DND-41 (cell line): ENCODE measurements at regions not wholly inside any gene's neighbourhood (a gene's known extent, or its start where the extent isn't known, plus 50 kb on each side); places are given as distances from the start of the nearest gene placed in this dataset.
"Not testable (repeated sequence)": the region's sequence is repeated elsewhere in the genome, so short reads cannot be mapped to it uniquely, and the experiment has no call there.

Source experiments
- ATAC-seq: fragments of 200-7000 bp; cut with Tn5 transposase; 3 replicates; pipeline ENCODE4 v1.9.1; 2021; ENCODE audit warnings: low read depth; ENCODE audit not compliant: insufficient read depth
- DNase-seq: peaks from one replicate; pipeline ENCODE4 v3.0.0-alpha.2; 2020
- H2AFZ ChIP-seq: 2 replicates; pipeline ENCODE4 v1.6.0; 2012; ENCODE audit warnings: low read depth, low read length
- H3K27ac ChIP-seq: 2 replicates; pipeline ENCODE4 v1.5.1; 2012; ENCODE audit warnings: low read length, inconsistent platforms
- H3K27me3 ChIP-seq: fragments of 200-600 bp; sonication (generic); 2 replicates; pipeline ENCODE4 v1.6.0; 2012; ENCODE audit warnings: low read length, mild to moderate bottlenecking, inconsistent platforms; ENCODE audit not compliant: insufficient read depth, poor library complexity
- H3K36me3 ChIP-seq: 2 replicates; pipeline ENCODE4 v1.5.1; 2012; ENCODE audit warnings: low read length, inconsistent platforms; ENCODE audit not compliant: insufficient read depth
- H3K4me1 ChIP-seq: 2 replicates; pipeline ENCODE4 v1.5.1; 2012; ENCODE audit warnings: mild to moderate bottlenecking, low read length; ENCODE audit not compliant: insufficient read depth
- H3K4me2 ChIP-seq: 2 replicates; pipeline ENCODE4 v1.6.0; 2012; ENCODE audit warnings: mild to moderate bottlenecking, moderate library complexity, low read length, inconsistent platforms; ENCODE audit not compliant: insufficient read depth
- H3K4me3 ChIP-seq, 2 experiments: fragments of 200-600 bp in 1 of 2; shearing (Covaris generic) in 1 of 2; 2 replicates each; pipeline ENCODE4 v1.5.1; 2012 to 2016; ENCODE audit warnings: inconsistent platforms in 2 of 2, low read length in 2 of 2, mild to moderate bottlenecking in 2 of 2, low read depth in 1 of 2, moderate library complexity in 1 of 2
- H3K79me2 ChIP-seq: 2 replicates; pipeline ENCODE4 v1.6.0; 2012; ENCODE audit warnings: low read length, inconsistent platforms; ENCODE audit not compliant: insufficient read depth
- H3K9ac ChIP-seq: 2 replicates; pipeline ENCODE4 v1.6.0; 2012; ENCODE audit warnings: low read depth, mild to moderate bottlenecking, inconsistent platforms, low read length, moderate library complexity
- H3K9me3 ChIP-seq: 2 replicates; pipeline ENCODE4 v1.5.1; 2012; ENCODE audit warnings: low read length, moderate library complexity, mild to moderate bottlenecking, inconsistent platforms; ENCODE audit not compliant: insufficient read depth, severe bottlenecking
- H4K20me1 ChIP-seq: 2 replicates; pipeline ENCODE4 v1.6.0; 2012; ENCODE audit warnings: low read length; ENCODE audit not compliant: insufficient read depth
- CTCF ChIP-seq: IDR thresholded peaks from 2 replicates; pipeline ENCODE4 v1.5.1; 2012; ENCODE audit warnings: borderline replicate concordance, low read length, moderate library complexity, mild to moderate bottlenecking; ENCODE audit not compliant: poor library complexity, severe bottlenecking; ENCODE audit errors: extremely low read depth
- EZH2 ChIP-seq: IDR thresholded peaks from 3 replicates; pipeline ENCODE4 v1.6.1; 2012; ENCODE audit warnings: borderline replicate concordance, low read depth, mild to moderate bottlenecking, moderate library complexity, low read length, inconsistent platforms; ENCODE audit not compliant: severe bottlenecking

- ATAC-seq: no peak
- no peak overlapping the region for H3K4me2 ChIP-seq
- no peak for TF ChIP-seq CTCF
- TF ChIP-seq EZH2: no peak
- no peaks in the 10 kb centered on the region for H3K9me3 ChIP-seq
- H4K20me1 ChIP-seq: no peaks in the 10 kb centered on the region
- no peak for DNase-seq
- H3K4me3 ChIP-seq: no peak overlapping the region
- no peaks in the 10 kb centered on the region for H3K4me1 ChIP-seq
- H2AFZ ChIP-seq: no peak overlapping the region
- H3K27ac ChIP-seq: no peak overlapping the region
- no peaks in the 10 kb centered on the region for H3K36me3 ChIP-seq
- H3K79me2 ChIP-seq: no peaks in the 10 kb centered on the region
- H3K27me3 ChIP-seq: no peaks in the 10 kb centered on the region
- H3K9ac ChIP-seq: no peak overlapping the region
Measured at GRCh38 chr16:29254676-29255495, 151.6 kb downstream of the NPIPB11 start.

GRCh38 chr16:29253716-29254590, 152.6 kb downstream of the NPIPB11 start:
- H4K20me1 ChIP-seq, H3K4me2 ChIP-seq, DNase-seq, H3K4me1 ChIP-seq, H3K79me2 ChIP-seq, H3K36me3 ChIP-seq, H3K27me3 ChIP-seq, H3K27ac ChIP-seq, H2AFZ ChIP-seq, H3K9me3 ChIP-seq, H3K9ac ChIP-seq, H3K4me3 ChIP-seq, ATAC-seq: not testable (repeated sequence)

- H3K9ac ChIP-seq, H3K9me3 ChIP-seq, H3K36me3 ChIP-seq, ATAC-seq, H4K20me1 ChIP-seq, H3K4me2 ChIP-seq, H3K79me2 ChIP-seq, H3K27me3 ChIP-seq, DNase-seq, H3K4me1 ChIP-seq, H2AFZ ChIP-seq, H3K4me3 ChIP-seq, H3K27ac ChIP-seq: not testable (repeated sequence)
Measured at GRCh38 chr16:29253066-29253590, 153.4 kb downstream of the NPIPB11 start.

GRCh38 chr16:29252311-29252710, 154.2 kb downstream of the NPIPB11 start:
- not testable (repeated sequence) for H3K4me2 ChIP-seq, H3K9ac ChIP-seq, H3K4me1 ChIP-seq, H2AFZ ChIP-seq, H3K27ac ChIP-seq, ATAC-seq, H3K9me3 ChIP-seq, H4K20me1 ChIP-seq, H3K27me3 ChIP-seq, H3K36me3 ChIP-seq, H3K4me3 ChIP-seq, H3K79me2 ChIP-seq, DNase-seq

GRCh38 chr16:29251571-29252011, 154.9 kb downstream of the NPIPB11 start:
- not testable (repeated sequence) for H3K4me2 ChIP-seq, ATAC-seq, H2AFZ ChIP-seq, H3K9me3 ChIP-seq, H4K20me1 ChIP-seq, H3K4me1 ChIP-seq, H3K79me2 ChIP-seq, H3K36me3 ChIP-seq, H3K27me3 ChIP-seq, DNase-seq, H3K9ac ChIP-seq, H3K27ac ChIP-seq, H3K4me3 ChIP-seq

- H2AFZ ChIP-seq, H3K4me3 ChIP-seq, H3K27me3 ChIP-seq, H3K4me1 ChIP-seq, H3K9ac ChIP-seq, H3K79me2 ChIP-seq, DNase-seq, H3K9me3 ChIP-seq, H3K36me3 ChIP-seq, ATAC-seq, H3K27ac ChIP-seq, H3K4me2 ChIP-seq, H4K20me1 ChIP-seq: not testable (repeated sequence)
Measured at GRCh38 chr16:29250923-29251434, 155.5 kb downstream of the NPIPB11 start.

GRCh38 chr16:29250469-29250868, 156.0 kb downstream of the NPIPB11 start:
- not testable (repeated sequence) for ATAC-seq, DNase-seq, H3K79me2 ChIP-seq, H4K20me1 ChIP-seq, H3K36me3 ChIP-seq, H3K27ac ChIP-seq, H3K9ac ChIP-seq, H3K9me3 ChIP-seq, H3K4me3 ChIP-seq, H3K27me3 ChIP-seq, H3K4me2 ChIP-seq, H3K4me1 ChIP-seq, H2AFZ ChIP-seq
